GM04503 (cell line): ENCODE measurements at regions not wholly inside any gene's neighbourhood (a gene's known extent, or its start where the extent isn't known, plus 50 kb on each side); places are given as distances from the start of the nearest gene placed in this dataset.

ENCODE experiments used
- DNase-seq: peaks from one replicate; pipeline ENCODE4 v3.0.0-alpha.2; 2012; ENCODE audit warnings: low read depth

GRCh38 chr17:14886200-14886739 is 378.9 kb downstream of the PMP22 start:
- no peak for DNase-seq

- DNase-seq: no peak
Observed at GRCh38 chr17:14882131-14882530, 383.0 kb downstream of the PMP22 start.

DNA sequence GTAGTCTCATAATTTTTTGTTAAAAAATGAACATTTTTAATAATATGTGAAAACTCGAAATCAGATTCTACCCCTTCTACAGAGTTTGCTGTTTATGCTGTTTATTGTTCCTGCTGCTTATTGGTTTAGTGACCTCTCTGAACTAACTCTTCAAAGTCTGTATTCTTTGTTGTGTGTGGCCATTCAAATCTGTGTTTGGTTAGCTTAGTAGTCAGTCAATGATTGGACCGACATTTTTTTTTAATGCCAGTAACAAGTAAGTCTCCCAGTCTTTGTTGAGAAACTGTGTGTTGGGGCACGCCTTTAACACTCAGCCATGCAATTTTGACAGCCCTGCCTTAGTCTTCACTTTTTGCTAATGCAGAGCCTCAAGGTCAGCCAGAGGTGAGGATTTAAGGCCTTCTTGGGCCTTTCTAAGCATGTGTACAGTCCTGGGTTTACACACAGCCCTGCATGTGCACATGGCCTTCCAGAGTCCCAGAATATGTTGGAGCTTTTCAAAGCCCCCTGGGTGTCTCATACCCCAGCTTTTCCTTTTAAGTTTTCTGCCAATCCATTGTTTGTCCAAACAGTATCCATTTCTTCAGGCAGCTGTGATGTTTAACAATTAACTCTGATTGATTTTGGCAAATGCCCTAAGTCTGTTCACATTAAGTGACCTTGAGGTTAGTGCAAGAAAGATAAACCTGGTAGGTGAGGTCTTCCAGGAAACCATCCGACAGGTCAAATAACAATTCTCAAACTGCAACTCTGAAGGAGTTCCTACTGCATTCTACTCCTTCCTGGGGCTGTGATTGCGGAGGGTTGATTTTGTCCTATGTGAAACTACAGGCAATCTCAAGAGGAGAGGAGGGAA is 389.3 kb downstream of the PMP22 start:
- DNase-seq: no peak

DNA sequence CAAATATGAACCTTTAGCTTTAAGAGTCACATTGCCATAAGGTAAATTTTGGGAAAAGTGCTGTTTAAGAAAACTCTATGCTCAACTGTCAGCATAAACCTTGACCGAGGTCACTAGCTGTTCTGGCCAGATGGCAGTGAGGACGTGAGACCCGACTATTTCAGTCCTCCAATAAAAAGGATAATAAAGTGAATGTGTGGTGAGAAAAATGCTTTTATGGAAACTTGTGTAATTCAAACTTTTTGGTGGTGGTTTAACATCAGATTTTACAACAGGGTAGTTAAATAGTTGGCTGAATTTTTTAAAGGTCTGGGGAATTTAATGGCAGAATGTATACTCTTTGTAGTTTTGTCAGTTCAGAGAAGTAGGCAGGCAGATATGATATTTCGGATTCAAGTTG is 391.1 kb downstream of the PMP22 start:
- no peak for DNase-seq

DNA sequence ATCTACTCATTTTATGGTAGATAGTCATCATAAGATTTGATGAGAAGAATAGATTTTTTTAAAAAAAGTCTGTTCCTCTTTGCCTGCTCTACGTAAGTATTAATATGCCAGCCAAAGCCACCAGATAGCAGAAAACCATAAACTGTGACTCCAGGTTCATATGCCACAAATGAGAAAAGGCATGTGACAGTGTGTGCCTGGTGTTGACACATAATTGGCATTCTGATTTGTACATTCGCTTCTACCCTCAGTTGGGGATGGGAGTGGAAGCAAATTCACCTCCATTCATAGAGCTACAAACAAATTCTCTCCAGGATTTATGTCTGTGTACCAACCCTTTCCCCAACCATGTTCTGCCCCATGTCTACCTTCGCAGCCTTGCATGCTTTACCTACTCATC is 391.6 kb downstream of the PMP22 start:
- DNase-seq: no peak

- DNase-seq: no peak
Observed at GRCh38 chr17:14871921-14872320, 393.2 kb downstream of the PMP22 start.

DNA sequence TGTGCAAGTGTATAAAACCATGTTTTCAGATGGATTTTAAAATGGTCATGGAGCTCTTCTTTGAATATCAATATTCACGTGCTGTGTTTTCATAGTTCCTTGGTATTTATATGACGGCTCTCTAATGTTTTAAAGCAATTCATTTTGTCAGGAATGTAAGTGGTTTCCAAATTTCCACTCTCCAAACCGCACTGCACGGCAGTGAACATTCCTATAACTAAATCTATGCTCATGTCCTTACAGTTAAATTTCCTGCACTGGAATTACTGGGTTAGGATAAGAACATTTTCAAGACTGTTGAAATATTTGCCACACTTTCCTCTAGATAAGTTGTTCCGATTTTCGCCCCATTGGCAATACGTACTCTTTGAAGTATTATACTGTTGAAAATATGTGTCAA is 398.9 kb downstream of the PMP22 start:
- DNase-seq: no peak

DNA sequence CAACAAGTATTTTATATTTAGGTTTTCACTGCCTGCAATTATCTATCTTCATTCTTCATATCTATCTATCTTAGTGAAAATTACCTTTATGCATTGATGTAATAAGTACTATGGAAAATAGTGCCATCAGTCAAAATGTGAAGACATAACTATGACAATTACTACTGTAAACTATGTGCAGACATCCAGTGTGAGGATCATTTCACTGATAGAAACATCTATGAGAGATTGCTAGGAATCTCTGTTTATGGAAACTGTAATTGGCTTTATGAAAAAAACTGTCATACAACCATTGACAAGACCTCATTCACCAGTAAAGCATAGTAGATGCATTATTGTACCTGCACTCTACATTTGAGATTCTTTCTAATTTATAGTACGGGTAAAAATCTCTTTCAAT is 401.0 kb downstream of the PMP22 start:
- DNase-seq: no peak

DNA sequence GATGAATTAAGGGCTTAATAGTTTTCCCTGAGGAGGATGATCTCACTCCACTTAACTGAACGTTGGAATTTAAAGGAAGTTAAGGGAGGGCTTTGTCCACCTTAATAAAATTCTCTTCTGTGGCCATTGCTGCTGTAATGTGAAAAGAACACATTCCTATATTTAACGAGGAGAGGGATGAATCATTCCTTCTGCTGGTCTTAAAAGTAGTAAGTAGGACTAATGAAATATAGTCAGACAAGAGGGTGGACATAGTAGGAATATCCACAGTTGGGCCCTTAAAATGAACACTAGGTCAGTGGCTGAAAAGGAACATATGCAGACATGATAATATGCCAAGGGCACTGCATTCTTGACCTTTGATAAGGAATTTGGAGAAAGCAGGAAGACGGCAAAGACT is 405.6 kb downstream of the PMP22 start:
- no peak for DNase-seq

DNA sequence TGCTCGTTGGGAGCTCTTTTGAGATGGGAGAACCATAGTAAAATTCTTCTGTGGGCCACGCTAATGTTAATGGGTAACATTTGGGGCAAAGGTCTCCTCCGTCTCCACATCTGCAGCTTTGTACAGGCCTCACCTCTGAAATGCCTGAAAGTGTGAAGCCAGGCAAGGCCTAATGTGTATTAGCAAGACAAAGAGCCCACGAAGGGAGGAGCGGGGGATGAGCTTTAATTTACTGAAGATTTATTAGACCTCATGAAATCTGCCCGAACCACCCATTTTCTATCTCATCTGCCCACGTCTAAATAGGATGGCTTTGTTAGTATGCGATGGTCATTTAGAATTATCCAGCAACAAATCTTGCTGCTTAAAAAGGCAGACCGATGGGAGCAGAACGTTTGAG is 408.9 kb downstream of the PMP22 start:
- no peak for DNase-seq

- no peak for DNase-seq
Observed at GRCh38 chr17:14854691-14855090, 410.4 kb downstream of the PMP22 start.

DNA sequence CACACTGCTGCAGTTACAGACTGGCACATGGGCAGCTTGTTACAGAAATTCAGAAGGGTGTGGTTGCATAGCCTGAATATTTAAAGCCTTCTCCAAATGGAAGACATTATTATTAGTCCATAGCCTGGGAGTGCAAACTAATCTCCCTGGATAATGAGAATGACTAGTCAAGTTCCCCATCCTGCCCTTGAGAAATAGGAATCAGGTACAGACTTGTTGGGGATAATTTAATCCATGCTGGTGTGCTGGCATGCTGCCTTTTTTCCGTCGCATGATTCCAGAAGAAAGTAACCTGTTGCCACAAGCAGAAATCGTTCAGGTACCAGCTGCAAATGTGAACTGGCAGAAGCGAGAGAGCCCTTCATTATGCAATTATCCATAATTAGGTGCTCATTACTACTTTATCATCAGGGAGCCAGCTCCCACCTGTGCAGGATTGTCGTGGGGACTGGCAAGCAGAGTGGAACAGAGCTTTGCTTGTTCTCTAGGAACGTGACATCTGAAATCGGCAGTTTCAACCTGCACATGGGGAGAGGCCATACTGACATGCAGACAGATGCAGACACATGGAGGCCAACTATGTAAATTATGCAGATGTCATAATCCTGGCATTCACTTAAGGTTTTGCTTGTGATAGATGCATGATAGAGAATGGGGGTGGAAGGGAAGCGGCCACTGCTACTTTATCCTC is 419.4 kb downstream of the PMP22 start:
- no peak for DNase-seq

- DNase-seq: no peak
Observed at GRCh38 chr17:14843086-14843795, 421.9 kb downstream of the PMP22 start.

DNA sequence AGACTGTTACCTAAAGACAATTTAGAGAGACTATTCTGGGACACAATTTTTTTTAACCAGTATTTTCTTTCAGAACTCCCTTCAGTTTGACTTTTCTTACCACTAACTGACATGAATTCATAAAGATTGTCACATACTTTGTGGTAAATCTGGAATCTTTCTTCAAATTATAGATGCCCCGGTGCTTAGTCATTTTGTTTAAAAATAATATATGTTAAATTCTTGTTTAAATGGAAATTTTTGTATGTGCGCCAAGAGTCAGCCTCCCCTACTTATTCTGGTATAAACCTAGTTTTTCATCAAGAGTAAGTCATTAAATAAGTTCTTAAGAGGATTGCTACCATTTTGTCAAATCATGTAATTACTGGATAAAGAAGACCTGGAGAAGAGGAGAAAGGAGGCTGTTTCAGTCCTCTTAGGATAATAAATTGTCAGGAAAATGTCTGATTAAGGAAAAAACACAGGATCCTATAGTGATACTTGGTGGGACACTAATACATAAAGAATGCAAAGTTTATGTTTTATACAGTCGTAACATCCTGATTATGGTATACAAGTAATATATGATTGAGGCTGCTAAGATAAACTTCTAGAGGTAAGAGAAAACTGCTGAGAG is 424.4 kb downstream of the PMP22 start:
- DNase-seq: no peak

DNA sequence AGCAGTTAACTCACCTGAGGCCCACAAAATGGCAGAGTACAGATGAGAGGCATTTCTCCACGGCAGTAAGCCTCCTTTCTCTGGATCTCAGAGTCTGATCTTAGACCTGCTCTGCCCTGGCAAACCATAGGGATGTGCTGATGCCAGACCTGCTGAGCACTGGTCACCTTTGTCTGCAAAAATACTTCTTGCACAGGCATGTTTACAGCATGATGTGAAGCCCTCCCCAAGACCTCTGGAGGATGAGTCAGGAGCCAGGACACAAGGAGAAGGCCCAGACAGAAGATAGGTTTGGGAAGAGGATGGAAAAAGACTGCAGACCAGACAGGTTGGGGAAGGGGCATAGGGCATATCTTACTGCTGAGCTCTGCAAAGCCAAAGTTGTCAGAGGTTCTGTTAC is 426.6 kb downstream of the PMP22 start:
- no peak for DNase-seq

GRCh38 chr17:14833201-14833785 is 431.8 kb downstream of the PMP22 start:
- DNase-seq: peak; percentile 26

DNA sequence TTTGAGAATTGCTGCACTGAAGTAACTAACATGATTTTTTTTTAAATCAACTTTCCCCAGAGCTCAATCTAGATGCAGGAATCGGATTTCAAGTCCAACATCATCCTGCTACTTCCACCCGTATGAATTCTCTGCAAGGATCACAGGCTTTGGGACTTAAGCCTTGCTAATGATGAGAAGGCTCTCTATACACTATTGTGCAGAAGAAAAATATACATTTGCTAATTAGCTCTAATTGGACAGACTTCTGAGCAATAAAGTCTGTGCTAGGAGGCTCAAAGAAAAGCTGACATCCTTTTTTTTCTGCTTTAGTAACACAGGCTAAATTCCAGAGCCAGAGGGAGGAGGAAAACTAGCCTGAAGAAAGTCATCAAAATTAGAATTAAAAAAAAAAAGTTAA is 433.6 kb downstream of the PMP22 start:
- no peak for DNase-seq

DNA sequence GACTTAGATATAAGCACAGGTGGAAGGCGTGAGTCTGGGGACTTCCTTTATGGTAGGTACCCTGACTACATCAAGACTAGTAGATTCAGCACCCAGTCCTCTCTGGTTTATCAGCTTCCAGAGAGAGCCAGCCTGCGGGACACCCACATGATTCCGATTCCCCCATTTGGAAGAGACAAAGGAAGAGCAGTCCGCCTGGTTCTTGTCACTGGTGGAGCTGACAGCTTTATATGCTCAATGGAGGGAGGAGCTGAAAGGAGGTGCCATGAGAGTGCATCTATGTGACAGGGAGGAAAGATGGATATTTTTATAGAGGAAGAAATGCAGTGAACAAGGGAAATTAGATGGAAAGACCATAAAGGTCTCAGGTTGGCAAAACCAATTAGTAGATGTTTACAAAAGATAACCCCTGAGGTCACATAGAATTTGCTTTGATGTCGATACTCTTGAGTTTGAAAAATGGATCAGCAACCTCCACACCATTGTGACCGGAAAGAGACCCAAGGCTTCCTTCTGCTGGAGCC is 437.7 kb downstream of the PMP22 start:
- no peak for DNase-seq

DNA sequence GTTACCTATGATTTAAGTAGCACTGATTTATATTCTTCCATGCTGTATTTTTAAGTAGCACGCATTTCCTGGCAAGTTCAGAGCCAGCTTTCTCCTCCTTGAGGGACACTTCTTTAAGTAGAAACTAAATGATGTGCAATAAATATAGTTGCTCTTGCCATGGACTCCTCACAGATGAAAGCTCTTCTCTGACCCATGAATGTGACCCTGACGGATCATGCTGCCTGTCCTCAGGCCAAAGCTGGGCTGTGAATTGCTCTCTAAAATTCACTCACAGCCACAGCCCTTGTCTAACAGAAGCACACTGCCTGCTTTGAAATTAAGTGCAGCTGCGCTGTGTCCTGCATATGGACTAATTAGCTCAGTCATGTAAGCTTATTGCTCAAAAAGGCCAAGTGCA is 438.8 kb downstream of the PMP22 start:
- DNase-seq: no peak

- DNase-seq: no peak
Observed at GRCh38 chr17:14818469-14818868, 446.7 kb downstream of the PMP22 start.

DNA sequence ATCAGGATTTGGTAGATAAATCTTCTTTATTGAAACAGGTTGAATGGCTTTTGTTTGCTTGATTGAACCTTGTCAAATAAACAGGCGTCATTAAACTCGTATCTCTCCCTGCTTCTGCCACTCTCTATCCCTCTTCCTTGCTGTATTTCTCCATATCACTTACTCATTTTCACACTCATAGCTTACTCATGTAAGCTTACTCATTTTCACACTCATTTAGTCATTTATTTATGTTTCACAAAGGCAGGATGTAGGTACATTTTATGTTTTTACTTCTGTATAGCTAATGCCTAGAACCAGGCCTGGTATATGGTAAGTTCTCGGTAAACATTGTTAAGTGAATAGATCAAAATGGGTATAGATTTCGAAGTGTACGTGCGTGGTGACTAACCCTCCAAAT is 450.0 kb downstream of the PMP22 start:
- no peak for DNase-seq
